Fibroblast of mammary gland (primary cell): ENCODE measurements at regions not wholly inside any gene's neighbourhood (a gene's known extent, or its start where the extent isn't known, plus 50 kb on each side); places are given as distances from the start of the nearest gene placed in this dataset.

Experiments
- DNase-seq: peaks from one replicate; pipeline ENCODE4 v3.0.0-alpha.2; 2010; ENCODE audit warnings: low read depth
- H3K4me3 ChIP-seq: 2 replicates; pipeline ENCODE4 v1.5.1; 2011; ENCODE audit warnings: low read depth, mild to moderate bottlenecking, low read length, moderate library complexity; ENCODE audit not compliant: control insufficient read depth
- TF ChIP-seq, protein P1 (sequence below): conservative IDR thresholded peaks from 2 replicates; pipeline ENCODE4 v1.5.1; 2011; ENCODE audit warnings: low read depth, low read length, inconsistent platforms; ENCODE audit not compliant: control insufficient read depth, insufficient read depth

DNA sequence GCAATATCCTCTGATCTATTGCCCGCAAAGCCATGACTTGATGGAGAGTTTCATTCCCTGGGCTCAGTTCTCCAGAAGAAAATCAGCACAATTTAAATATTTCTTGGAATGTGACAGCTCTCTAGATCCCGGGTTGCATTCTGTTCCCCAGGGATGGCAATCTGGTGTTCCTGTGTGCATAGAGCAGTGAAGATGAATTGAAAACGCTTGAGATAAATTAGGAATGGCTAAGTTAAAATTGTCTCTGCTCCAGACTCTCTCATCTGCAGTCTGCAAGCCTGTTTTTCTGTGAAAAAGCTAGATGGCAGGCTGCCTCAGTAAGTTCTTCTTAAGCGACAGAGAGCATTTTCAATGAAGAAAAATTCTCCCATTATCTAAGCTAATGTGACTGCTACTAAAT lies 582.5 kb upstream of the MGAT4C start:
- no peak overlapping the region for H3K4me3 ChIP-seq
- TF ChIP-seq, protein P1, sequence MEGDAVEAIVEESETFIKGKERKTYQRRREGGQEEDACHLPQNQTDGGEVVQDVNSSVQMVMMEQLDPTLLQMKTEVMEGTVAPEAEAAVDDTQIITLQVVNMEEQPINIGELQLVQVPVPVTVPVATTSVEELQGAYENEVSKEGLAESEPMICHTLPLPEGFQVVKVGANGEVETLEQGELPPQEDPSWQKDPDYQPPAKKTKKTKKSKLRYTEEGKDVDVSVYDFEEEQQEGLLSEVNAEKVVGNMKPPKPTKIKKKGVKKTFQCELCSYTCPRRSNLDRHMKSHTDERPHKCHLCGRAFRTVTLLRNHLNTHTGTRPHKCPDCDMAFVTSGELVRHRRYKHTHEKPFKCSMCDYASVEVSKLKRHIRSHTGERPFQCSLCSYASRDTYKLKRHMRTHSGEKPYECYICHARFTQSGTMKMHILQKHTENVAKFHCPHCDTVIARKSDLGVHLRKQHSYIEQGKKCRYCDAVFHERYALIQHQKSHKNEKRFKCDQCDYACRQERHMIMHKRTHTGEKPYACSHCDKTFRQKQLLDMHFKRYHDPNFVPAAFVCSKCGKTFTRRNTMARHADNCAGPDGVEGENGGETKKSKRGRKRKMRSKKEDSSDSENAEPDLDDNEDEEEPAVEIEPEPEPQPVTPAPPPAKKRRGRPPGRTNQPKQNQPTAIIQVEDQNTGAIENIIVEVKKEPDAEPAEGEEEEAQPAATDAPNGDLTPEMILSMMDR = no peak
- DNase-seq = no peak

- TF ChIP-seq, protein P1 = no peak
- no peak for DNase-seq
- H3K4me3 ChIP-seq = no peak overlapping the region
These were observed 582.1 kb upstream of the MGAT4C start for GRCh38 chr12:86838260-86838659.

DNA sequence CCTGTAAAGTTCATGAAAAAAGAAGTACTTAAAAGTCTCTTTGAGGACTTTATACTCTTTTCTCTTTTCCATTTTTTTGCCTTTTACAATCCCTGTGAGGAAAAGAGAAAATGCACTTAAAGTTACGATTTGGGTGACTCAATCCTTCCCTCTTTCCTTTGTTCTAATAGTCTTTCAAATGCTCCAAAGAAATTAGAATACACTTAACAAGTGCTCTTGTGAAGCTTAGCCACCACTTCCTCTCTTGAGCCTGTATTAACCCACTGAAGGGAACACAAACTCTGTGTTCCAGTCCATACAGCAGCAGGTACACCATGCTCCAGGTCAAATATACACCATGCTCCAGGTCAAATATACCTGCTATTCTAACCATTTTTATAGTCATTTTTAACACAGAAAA lies 581.1 kb upstream of the MGAT4C start:
- H3K4me3 ChIP-seq = no peak overlapping the region
- no peak for DNase-seq
- TF ChIP-seq, protein P1 = no peak

GRCh38 chr12:86834217-86834616 lies 578.0 kb upstream of the MGAT4C start:
- no peak for DNase-seq
- TF ChIP-seq, protein P1 = no peak
- H3K4me3 ChIP-seq = no peak overlapping the region

- DNase-seq = no peak
- H3K4me3 ChIP-seq = no peak overlapping the region
- TF ChIP-seq, protein P1 = no peak
These were observed 571.2 kb upstream of the MGAT4C start for GRCh38 chr12:86827409-86827808.

DNA sequence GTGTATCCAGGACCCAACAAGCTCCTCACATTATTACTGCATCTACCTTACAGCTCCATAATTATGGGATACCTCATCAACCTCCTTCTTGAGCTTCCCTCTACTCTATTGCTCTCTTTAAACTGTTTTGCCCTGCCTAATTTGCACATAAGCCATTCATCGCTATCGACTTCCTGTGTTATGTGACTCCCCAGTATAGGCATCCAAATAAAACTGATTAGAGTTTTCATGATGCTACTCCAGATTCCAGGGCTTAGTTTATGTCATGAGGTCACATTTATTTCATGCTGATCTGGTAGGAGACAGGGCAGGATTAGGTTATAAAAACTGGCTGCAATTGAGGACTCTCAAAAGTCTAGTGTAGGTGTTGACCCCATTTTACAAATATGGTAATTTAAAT lies 569.9 kb upstream of the MGAT4C start:
- no peak overlapping the region for H3K4me3 ChIP-seq
- TF ChIP-seq, protein P1 = no peak
- no peak for DNase-seq

GRCh38 chr12:86801439-86801838 lies 545.2 kb upstream of the MGAT4C start:
- no peak for DNase-seq
- TF ChIP-seq, protein P1 = no peak
- no peak overlapping the region for H3K4me3 ChIP-seq
